HG03139 (cell line): ENCODE measurements at regions not wholly inside any gene's neighbourhood (a gene's known extent, or its start where the extent isn't known, plus 50 kb on each side); places are given as distances from the start of the nearest gene placed in this dataset.

Experiments used
- ATAC-seq: cut with Tn5 transposase; IDR thresholded peaks from one replicate; pipeline ENCODE4 v1.9.1; 2021; ENCODE audit not compliant: unreplicated experiment

DNA sequence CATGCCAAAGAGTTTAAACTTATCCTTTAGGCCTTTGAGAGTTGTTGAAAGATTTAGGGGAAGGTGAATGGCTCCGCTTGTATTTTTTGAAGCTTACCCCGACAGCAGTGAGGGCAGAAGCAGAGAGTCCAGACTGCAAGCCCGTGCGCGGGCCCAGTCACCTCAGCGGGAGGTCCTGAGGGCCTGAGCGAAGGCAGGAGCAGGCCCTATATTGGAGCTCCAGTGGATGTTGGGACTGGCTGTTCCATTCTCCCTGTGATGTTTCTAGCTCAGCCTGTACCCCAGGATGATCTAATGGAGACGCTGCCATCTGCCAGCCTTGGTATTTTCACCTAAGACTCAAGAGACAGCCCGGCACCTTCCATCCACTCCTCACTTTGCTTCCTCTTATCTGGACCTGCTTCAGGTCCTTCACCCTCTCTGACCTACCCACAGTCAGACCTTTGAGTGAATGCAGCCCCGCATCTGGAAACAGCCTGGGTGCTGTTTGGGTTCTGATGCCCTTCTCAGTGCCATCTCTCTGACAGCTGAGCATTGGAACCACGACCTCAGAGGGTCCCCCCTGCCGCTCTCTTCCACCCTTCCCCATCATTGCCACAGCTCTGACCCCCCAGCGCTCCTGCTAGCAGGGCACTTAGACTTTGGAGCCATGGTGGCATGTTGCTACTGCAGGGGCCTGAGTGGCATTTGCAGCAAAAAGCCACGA, 628.2 kb upstream of the CADM1 start:
- ATAC-seq = no peak

DNA sequence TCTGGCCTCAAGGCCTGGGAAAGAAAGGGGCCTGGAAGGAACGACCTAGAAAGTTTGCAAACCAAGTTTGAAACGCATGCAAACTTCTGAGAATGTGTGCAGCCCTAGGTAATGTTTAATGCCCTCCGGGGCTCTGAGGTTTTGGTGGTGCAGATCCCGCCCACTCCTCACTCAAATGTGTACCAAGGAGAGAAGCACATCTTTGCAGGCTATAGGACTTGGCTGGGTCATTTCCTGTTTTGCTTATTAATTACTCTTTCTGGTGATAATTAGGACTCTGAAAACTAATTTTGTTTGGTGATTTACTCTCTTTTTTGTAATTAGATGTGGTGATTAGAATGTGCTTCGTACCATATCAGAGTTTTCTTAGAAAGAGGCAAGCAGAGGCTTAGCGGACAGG, 625.9 kb upstream of the CADM1 start:
- no peak for ATAC-seq

DNA sequence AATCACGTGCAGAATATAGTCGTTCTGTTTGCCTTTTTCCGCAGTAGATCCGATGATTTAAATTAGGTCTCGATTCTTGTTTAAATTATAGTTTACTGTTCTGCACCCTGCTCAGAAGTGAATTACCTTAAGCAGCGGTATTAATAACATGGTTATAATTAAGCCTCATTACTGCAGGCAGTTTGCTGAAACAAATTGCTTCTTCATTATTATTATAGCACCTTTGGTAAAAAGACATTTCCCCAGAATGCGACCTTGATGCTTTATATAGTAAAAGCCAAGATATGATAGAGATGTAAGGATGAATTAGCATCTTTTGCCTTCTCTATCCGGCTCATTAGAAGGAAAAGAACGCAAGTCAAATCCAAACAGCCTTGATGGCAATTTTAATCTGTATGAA, 625.2 kb upstream of the CADM1 start:
- no peak for ATAC-seq

DNA sequence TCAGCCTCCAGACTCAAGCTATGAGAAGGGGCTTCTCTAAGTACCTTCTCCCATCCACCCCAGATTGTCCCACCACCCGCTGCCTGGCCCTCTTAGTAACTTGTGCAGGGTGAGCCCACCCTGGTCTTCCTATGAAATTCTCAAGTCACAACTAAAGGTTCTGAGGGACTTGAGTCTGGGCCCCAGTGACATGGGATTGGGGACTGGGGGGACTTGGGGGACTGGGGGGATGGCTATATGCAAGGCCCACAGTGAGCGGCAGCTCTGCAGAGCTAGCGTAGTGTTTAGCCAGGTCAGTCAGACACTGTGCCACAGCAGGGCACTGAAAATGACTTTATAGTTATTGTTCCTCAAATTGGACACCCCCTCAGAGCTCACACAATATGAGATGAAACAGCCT, 622.3 kb upstream of the CADM1 start:
- ATAC-seq = no peak

DNA sequence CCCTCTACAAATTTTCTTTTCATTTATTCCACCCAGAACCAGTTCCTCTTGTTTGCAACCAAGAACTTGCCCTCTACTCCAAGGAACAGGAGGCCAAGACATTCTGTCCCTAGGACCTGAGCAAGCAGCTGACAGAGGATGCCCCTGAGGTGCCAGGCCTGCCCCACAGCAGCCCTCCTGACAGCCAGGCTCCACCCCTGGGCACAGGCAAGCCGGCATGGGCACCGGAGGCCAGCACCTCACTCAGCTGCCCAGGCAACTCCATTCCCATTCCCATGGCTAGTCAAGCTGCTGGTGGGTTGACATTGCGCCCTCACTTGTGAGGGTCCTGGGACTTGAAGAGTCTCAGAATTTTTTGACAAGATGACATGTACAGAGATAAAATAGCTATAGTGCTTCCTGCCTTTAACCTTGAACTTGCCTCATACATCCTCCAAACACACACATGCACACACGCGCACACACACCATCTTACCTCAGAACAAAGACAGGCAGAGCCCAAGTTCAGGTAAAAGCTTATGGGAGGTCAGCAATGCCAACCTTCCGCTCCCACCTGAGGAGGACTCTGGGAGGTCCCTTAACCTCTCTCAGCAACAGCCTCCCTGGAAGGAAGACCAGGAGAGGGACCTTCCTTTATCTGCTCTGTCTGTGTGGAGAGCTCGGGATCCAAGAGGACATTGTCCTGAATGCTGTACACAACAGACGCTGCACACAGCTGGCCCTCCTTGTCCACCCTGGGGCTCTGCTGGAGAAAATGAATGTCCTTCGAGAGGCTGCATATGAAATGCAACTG, 620.9 kb upstream of the CADM1 start:
- ATAC-seq = no peak

DNA sequence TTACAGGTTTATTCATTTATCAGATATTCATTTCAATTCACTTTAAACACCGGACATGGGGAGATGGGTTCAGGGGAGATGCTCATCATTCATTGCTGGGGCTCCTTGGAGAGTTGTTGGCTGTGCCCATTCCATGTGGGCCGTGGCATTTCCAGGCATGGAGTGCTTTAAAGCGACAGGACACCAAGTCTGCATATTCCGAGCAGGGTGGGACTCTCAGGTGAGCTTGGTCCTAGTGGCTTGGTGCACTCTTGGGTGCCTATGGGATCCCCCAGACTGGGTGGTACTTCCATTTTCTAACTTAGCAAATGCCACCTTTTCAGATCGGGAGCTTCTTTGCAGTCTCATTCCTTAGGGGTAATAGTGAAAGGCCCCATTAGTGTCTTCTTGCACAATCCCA, 619.5 kb upstream of the CADM1 start:
- ATAC-seq = no peak

DNA sequence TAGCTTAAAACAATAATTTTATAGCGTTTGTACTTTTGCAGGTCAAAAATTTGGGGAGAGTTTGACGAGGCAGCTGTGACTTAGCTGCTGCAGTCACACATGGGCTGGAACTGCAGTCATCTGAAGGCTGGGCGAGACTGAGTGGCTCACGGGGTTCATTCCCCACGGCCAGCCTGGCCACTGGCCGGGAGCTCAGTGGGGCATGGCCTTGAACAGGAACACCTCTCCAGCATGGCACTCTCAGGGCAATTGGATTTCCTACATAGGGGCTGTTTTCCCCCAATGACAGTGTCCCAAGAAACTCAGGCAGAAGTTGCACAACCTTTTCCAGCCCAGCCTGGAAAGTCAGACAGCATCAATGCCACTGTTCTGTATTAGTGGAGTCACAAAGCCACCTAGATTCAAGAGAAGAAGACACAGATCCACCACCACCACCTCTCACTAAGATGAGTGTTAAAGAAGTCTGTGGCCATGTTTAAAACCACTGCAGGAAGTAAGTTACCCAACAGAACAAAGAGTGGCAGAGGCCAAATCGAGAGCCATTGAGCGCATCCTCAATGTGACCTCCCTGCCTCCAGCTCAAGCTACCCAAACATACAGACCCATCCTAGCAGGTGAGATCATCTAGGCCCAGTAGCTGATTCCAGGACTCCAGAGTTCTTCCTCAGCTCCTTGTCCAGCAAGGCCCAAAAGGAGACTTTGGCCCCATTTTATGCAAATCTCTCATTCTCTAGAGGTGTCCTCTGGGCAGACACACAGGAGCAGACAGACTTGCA, 618.7 kb upstream of the CADM1 start:
- ATAC-seq = no peak

DNA sequence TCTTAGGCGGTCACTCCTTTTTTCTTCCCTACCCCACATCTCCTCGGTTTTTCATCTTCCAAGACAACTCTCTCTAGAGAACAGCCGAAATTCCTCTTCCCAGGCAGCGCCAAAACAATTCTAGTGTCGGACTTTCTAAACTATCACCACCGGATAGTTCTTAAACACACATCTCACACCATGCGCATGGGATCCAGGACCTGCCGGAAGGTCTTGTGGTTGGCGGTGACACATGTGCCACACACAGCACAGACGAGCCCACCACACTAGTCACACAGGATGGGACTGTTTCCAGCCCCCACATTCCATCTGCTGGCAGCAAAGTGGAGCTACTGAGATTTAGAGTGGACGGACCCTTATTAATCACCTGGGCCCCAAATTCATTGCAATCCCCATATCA, 614.9 kb upstream of the CADM1 start:
- ATAC-seq = no peak

DNA sequence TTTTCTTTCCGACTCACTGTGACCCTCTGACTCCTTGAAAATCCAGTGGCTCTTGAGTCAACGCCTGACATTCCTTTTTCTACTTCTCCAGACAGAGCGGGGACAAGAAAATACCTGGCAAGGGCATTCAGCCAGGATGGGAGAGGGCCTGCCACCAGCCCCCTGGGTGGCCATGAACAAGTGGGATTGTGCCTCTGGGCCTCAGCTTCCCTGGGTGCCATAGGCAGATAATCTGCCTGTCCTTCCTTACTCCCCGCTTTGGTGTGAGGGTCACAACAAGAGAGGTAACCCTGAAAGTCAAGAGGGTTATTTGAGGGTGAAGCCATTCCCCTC, 613.9 kb upstream of the CADM1 start:
- ATAC-seq = no peak

DNA sequence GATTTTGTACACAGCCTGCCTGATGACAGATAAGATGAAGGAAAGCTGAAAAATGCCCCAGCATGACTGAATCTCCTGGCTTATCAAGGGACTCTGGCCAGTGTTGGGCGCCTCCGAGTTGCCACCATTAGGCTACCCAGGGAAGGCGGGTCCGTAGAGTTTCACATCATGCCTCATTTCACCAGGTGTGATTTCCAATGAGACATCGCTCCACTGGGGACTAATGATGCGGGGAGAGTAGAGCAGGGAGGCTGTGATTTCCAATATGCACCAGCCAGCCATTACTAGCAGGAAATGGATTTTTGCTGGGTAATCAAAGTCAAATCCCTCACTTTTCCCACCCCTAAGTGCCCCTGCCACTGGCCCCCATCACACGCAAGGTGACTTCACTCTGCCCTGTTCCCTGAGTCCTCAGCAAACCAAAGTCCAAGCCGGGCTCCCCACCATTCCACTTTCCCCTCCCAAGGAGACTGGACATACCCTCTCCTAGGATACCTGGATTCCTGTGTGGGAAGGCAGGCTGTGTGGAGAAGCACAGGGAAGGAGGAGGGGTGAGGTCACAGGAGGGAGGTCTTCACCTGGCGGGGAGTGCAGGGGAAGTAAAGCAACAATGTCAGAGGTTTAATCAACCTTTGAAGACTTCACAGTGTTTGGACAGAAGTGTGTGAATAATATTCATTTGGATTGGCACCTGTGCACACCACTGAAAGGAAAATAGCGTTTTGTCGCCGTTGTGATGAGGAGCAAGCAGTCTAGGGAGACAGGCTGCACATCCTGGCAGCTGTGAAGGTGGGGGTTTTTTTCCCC, 613.3 kb upstream of the CADM1 start:
- no peak for ATAC-seq

DNA sequence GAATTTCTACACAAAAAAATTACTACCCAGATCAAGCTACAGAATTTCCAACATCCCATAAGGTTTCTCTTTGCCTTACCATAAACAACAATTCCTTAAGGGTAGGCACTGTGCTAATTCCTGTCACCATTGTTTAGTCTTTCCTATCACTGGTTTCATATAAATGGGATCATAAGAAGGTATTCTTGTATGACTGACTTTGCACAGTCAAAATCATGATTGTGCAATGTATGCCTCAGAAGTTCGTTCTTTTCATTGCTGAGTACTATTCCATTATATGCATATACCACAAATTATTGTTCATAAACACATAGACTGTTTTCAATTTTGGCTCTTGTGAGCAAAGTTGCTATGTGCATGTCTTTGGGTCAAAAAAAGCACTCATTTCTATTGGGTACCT, 611.6 kb upstream of the CADM1 start:
- ATAC-seq = no peak

DNA sequence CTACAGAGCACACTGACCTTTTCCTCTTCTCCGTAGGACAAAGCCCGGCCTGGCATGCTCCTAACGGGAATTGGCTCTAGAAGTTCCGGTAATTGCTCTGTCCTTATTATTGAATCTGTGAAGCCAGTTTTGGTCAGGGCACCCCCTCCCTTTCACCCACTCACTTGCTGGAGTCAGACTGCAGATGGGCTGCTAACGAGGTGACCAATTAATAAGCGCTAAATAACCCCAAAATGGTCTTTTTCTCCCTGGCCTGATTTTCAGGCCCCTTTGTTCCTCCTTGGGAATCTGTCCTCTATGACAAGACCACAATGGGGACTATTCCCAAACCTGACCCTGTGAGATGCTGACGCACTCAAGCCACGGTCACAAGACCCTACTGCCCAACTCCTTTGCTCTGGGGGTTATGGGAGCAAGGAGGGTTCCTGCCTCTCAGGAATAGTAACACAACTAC, 610.0 kb upstream of the CADM1 start:
- no peak for ATAC-seq

DNA sequence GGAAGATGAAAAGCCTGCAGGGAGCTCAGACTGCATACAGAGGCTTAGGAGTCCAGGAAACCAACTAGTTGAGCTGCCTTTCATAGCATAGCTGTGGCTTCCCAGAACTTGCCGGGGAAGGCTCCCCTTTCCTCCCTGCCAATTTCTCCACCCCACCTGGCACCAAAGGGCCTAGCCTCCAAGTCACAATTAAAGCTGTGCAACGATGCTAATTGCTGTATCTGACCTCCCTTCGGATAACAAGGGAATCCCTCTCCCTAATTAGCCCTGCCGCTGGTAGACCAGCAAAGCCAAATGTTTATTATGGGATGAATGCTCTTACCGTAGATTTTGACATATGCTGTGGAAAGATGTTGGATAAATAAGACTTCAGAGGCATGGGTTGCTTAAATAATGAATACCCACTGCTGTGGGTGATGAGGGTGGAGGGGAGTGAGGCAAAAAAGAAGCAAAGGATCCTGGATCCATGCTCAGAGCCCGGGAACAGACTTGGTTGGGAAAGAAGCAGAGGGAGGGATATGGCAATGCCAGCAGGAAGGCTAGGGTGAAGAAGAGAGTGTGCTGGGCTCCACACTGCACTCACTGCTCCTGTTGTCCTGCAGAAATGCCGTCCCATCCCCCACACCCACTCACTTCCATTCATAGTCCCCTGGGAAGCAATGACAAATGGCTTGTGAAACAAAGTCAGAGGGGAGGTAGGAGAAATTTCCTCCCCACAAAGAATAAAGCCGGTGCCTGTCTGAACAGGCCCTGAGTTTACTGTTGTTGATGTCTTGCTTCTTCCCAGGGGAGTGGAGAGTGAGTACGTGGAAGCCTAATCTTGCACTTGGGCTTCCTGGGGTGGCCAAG, 608.1 kb upstream of the CADM1 start:
- no peak for ATAC-seq

DNA sequence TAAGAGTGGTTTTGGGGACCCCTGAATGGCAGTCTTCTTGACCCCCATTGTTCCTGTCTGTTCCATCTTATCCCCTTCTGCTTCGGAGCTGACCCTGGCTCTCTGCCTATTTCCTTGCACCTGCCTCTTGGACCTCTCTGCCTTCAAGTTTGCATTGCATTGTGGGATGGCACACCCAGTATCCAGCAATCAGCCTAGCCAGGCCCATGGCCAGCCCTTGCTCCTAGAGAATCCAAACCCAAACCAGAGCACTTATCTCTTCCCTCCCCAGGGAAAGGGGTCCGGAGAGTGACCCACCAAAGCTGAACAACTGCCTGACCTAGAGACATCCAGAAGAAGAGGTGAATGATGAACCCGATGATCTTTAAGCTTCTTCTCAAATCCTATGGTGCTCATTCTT, 607.3 kb upstream of the CADM1 start:
- ATAC-seq = no peak

DNA sequence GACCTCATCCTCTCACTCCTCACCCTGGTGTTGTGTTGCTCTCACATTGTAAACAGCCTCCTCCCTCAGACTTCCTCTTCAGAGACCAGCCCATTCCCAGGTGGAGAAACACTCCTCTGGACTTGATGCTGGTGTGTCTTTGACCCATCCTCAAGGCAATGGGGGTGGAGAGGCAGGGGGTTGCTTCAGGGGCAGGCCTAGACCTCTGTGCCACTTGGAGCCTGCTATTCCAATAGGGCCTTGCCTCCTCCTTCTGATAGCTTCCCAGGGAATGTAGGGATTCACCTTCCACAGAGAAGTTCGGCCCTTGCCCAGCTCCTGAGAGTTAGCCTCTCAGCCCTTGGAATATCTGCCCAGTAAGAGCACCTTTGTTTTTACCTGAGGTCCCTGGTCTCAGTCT, 606.6 kb upstream of the CADM1 start:
- no peak for ATAC-seq

DNA sequence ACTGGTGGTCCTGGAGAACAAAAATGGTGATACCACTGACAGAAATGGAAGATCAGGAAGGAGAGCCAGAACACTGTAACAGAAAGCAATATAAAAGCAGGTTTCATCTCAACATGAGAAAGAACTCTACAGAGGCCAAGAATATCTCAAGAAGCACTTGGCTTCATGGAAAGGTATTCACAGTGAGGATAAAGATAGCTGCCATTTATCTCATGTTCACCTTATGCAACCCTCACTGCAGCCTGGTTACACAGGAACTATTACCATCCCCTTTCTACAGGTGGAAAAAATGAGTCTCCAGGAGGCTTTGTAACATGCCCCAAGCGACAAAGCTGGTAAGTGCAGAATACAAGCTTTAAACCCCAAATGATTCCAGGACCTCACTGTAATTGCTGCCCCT, 606.1 kb upstream of the CADM1 start:
- ATAC-seq = no peak

DNA sequence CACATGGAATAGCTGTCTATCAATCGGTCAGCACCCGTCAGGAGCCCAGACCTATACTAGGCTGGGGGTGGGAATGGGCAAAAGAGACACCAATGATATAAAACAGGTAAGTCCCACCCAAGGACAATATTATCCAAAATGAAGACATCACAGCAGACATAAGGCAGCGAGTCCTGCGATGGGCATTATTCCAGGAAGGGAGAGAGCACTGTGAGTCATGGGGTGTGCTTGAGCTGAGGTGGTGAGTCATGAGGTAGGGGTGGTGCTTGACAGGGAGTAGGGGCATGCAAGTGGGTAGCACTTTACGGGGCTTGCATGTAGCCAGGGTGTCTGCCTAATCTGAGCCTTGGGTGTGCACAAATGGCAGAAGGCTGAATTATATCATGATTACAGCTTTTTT, 605.0 kb upstream of the CADM1 start:
- ATAC-seq = no peak

DNA sequence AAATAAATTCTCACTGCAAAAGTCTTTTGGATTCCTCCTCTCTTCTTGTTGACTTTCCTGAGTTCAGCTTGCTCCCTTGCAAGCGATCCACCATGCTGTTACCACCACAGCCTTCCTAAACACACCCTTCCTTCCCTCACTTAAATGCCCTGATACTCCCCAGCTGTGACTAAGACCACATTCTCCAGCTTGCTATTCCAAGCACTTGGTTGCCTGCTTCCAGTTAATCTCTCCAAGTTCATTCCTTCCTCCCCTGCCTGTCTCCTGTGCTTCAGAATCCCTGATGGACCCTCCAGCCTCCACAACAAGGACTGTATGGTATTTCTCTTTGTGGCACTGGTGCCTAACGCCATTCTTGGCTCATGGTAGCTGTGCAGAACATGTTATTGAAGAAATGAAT, 603.9 kb upstream of the CADM1 start:
- no peak for ATAC-seq

DNA sequence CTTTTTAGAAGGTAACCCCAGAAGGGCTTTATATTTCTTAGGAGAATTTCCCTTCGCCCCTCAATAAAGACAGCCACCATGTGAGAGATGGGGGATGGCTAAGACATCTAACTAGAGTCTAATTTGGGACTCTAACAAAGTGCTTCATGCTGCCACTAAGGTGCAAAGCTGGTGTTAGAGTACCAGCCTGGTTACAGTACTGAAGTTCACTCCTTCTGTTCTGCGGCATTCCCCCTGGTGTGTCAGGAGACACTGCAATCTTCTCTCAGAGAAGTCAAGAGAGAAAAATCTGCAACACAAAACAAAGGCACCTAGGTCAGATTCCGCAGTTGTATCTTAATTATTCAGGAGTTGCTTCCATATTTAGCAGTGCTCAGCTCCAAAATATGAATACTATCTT, 603.0 kb upstream of the CADM1 start:
- no peak for ATAC-seq

DNA sequence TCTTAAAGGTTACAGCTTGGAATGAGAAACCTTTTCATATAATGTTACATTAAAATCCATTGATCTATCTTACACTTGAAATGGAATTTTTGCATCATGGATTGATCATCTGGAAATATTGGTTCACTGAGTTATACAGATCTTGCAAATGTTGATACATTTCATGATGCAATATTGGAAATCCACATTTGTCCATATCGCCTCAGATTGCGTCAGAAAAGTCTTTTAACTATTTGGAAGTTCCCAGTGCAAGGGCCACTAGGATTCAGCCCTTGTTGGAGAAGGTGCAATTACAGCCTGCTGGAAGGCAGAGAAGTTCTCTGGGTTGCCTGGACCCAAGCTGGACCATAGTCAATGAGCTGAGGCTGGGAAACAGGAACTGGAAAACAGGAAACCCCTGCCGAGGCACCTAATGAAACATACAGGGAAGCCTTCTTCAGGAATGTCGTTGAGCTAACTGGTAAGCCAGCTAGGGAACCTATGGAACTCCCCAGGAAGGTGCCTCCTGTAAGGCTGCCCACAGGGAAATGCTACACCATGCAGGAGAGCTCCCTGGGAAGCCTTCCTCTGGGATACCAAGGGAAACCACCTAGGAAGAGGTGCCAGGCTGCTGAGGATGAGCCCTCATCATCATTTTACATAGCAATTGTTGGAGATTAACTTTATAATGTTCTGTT, 600.4 kb upstream of the CADM1 start:
- ATAC-seq = no peak
